ENCODE measurements at regions not wholly inside any gene's neighbourhood (a gene's known extent, or its start where the extent isn't known, plus 50 kb on each side); places are given as distances from the start of the nearest gene placed in this dataset.

DNA sequence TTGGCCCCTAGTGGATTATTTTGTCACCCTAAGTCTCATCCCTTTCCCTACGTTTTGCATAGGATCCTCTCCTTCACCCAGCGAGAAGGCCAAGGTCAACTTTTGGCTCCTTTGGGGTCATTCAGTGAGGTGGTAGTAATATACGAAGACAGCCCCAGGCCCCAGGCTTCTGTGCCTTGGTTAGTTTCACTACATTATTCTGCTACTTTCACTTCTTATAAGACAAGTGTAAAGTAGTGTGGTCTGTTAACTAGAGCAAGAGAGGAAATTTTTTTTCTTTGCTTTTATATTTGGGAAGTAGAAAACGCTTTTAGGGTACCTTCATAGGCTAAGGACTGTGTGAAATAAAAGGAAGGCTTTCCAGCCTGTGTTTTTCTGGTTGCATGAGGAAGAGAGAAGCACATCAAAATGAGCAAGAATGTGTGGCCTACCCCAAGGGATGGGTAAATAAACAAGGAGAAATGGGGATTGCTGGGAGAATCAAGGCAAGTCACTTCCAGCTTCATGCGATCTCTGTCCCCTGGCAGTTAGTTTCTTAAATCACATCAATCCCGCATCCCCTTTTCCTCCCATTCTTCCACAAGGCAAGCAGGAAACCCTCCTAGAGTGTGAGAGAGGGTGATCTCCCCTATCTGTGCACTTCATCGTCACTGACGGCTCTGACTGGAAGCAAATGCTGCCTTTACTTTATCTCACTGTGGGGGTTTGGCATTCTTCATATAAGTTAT is 677.0 kb upstream of the WWC1 start:
- intact Hi-C loops (cut with DNase I, micrococcal nuclease), result no loop called here
- no peak for DNase-seq
- Mint-ChIP-seq H3K27me3 (no peaks in the 10 kb centered on the region), H3K27ac (no peak overlapping the region), H3K9me3 (ENCODE audit: low read depth) (peaks cover 2% of the 10 kb centered on the region), H3K4me3 (no peak overlapping the region), H3K4me1 (no peaks in the 10 kb centered on the region), H3K36me3 (ENCODE audit: low read depth) (no peaks in the 10 kb centered on the region)
- ChIA-PET POLR2A (no interaction called here), CTCF (no interaction called here)
- ATAC-seq, result no peak

DNA sequence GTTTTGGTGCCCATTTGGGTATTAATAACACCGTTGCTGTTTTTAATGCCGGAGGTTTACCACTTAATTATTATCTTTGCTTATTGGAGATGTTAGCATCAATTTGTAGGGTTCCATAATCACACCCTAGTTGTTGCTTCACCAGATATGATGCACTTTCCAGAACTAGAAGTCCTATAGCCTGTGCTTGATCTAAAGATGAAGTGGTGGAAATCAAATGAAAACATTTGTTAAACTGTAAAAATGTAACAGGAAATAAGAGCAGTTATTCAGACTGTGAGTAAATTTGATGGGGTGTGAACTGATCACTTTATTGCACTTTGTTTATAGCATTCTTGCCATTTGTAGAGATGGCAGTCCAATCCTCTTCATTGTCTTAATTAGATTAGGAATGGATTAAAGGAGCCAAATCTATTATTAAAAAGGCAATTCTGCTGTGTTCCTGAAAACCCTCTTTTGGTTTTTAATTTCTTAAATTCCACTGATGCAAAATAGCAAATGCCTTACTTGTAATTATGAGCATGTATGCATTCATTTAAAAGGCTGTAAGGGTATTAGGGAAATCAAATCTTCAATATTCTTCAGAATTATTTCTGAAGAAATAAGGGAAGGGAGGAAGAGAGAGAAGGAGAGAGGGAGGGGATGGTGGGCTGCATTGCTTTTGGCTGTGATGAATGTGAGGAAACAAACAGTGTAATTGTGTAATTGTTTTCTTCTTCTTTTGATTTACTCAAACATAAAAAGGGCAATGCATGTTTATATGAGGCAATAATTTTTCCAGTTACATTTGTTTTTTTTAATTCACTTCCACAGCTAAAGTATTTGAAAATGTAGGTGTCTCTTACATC is 675.2 kb upstream of the WWC1 start:
- ATAC-seq (no peak), DNase-seq (no peak)
- H3K27me3 Mint-ChIP-seq, result no peaks in the 10 kb centered on the region
- CTCF ChIA-PET, result no interaction called here
- H3K4me3 Mint-ChIP-seq, result no peak overlapping the region
- H3K4me1 Mint-ChIP-seq, result no peaks in the 10 kb centered on the region
- H3K9me3 Mint-ChIP-seq (ENCODE audit: low read depth), result peaks cover 2% of the 10 kb centered on the region
- POLR2A ChIA-PET, result no interaction called here
- no peak overlapping the region for H3K27ac Mint-ChIP-seq
- intact Hi-C loops (cut with DNase I, micrococcal nuclease), result no loop called here
- no peaks in the 10 kb centered on the region for H3K36me3 Mint-ChIP-seq (ENCODE audit: low read depth)

DNA sequence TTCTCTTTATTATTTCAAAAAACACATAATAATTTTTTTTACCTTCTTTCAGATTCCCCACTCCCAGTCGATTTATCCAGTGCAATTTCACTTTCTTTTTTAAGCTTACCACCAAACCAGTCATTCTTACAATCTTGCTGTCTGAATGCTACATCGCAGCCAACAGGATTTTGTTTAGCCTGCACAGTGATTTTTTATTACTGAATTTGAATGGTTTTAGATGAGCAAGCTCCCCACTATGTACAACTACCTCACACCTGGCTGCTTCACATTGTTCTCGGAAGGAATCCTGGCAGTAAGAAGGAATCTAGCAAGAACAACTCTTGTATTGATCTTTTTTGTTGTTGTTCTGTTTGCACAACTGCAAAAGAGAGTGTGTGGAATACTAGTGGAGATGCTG is 668.1 kb upstream of the WWC1 start:
- Mint-ChIP-seq H3K27ac (no peak overlapping the region), H3K4me1 (no peaks in the 10 kb centered on the region), H3K27me3 (peaks cover 2% of the 10 kb centered on the region), H3K9me3 (ENCODE audit: low read depth) (peaks cover 2% of the 10 kb centered on the region), H3K4me3 (no peak overlapping the region), H3K36me3 (ENCODE audit: low read depth) (no peaks in the 10 kb centered on the region)
- ChIA-PET POLR2A (no interaction called here), CTCF (interaction anchor here (0.6 kb wide), 1 partner anchor 300 kb away, joined by 3 read pairs; no protein-coding TSS in a partner anchor)
- ATAC-seq, result no peak
- intact Hi-C loops (cut with DNase I, micrococcal nuclease), result no loop called here
- DNase-seq, result no peak

DNA sequence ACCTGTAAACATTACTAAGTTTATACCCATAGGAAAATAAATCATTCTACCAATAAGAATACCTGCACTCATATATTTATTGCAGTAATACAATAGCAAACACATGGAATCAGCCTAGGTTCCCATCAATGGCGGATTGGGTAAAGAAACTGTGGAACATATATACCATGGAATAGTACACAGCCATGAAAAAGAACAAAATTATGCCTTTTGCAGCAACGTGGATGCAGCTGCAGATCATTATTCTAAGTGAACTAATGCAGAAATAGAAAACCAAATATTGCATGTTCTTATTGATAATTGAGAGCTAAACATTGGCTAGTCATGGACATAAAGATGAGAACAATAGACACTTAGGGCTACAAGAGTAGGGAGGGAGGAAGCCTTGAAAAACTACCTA is 667.4 kb upstream of the WWC1 start:
- DNase-seq (no peak), ATAC-seq (no peak)
- H3K4me1 Mint-ChIP-seq, result no peaks in the 10 kb centered on the region

DNA sequence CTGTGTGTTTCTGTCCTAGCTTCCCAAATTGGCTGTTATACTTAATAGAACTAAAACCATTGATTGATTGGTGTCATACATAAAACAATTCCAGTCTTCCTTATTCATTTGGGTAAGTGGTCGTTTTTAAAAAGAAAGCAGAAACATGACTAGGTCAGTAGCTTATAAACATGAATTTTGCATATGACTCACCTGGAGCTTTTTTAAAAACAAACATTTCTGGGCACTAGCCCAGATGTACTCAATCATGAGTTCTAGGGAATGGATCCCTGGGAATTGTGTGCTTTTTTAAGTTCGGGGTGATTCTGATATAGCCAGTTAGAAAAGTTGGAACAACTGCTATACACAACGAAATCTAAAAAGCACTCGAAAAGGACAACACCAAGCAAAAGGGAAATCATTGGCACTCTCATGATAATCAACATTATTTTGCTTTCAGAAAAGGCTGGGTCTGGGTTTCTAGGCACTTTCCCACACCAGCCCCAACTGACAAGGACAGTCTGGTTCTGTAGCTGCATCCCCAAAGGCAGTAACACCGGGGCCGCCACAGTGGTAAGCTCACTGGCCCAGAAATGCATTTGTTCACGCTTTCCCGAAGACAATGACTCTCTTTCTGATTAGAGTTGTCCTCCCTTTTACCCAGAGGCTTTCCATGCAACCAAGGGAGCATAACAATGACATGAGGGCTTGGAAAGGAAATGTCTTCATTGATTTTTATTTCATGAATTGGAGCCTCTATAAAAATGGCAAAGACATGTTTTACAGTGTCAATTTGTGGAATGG is 664.9 kb upstream of the WWC1 start:
- intact Hi-C loops (cut with DNase I, micrococcal nuclease), result no loop called here
- H3K27ac Mint-ChIP-seq, result no peak overlapping the region
- peaks cover 4% of the 10 kb centered on the region for H3K9me3 Mint-ChIP-seq (ENCODE audit: low read depth)
- DNase-seq, result no peak
- POLR2A ChIA-PET, result no interaction called here
- H3K27me3 Mint-ChIP-seq, result peaks cover 2% of the 10 kb centered on the region
- CTCF ChIA-PET, result no interaction called here
- H3K4me3 Mint-ChIP-seq, result no peak overlapping the region
- no peak for ATAC-seq
- H3K36me3 Mint-ChIP-seq (ENCODE audit: low read depth), result no peaks in the 10 kb centered on the region
- H3K4me1 Mint-ChIP-seq, result no peaks in the 10 kb centered on the region

More for the DNA sequence above, 667.4 kb upstream of the WWC1 start:
- H3K27me3 Mint-ChIP-seq, result peaks cover 2% of the 10 kb centered on the region
- H3K9me3 Mint-ChIP-seq (ENCODE audit: low read depth), result peaks cover 2% of the 10 kb centered on the region
- ChIA-PET CTCF (no interaction called here), POLR2A (no interaction called here)
- H3K4me3 Mint-ChIP-seq, result no peak overlapping the region
- no peak overlapping the region for H3K27ac Mint-ChIP-seq
- H3K36me3 Mint-ChIP-seq (ENCODE audit: low read depth), result no peaks in the 10 kb centered on the region
- intact Hi-C loops (cut with DNase I, micrococcal nuclease), result no loop called here

DNA sequence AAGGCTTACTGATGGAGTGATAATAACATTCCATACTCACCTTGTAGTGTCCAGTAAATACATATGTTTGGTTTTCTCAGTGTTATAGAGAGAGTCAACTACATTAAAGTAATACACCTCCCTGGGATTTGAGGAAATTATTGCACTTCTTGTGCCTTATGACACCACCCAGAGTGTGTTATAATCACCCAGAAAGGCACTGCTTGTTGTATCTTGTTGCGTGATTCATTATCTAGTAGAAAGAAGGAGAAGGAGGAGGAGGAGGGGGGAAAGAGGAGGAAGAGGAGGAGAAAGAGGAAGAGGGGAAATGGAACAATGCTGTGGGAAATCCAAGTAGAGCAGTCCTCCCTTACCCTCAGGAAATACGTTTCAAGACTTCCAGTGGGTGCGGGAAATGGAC is 661.8 kb upstream of the WWC1 start:
- ATAC-seq (no peak), DNase-seq (no peak)
- Mint-ChIP-seq H3K36me3 (ENCODE audit: low read depth) (no peaks in the 10 kb centered on the region), H3K9me3 (ENCODE audit: low read depth) (peaks cover 4% of the 10 kb centered on the region), H3K27ac (no peak overlapping the region), H3K4me3 (no peak overlapping the region), H3K27me3 (peaks cover 2% of the 10 kb centered on the region), H3K4me1 (no peaks in the 10 kb centered on the region)
- intact Hi-C loops (cut with DNase I, micrococcal nuclease), result no loop called here
- ChIA-PET CTCF (no interaction called here), POLR2A (no interaction called here)

DNA sequence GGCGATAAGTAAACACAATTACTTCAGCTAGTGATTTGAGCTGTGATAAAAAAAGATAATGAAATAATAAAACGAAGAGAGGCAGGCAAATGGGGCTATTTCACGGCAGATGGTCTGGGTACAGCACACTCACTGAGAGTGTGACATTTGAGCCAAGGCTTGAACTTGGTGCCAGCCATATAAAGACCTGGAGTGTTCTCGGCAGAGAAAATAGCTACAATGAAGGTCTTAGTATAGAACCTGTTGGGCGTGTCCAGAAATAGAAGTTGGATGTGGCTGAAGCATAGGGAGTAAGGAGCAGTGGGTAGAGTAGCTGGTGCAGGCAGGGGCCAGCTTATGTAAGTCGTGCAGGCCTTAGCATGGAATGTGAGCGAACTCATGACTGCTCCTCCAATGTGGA is 660.3 kb upstream of the WWC1 start:
- intact Hi-C loops (cut with DNase I, micrococcal nuclease), result no loop called here
- ChIA-PET POLR2A (no interaction called here), CTCF (interaction anchor here (0.8 kb wide), 1 partner anchor 8 kb away, joined by 3 read pairs; no protein-coding TSS in a partner anchor)
- no peak overlapping the region for H3K27ac Mint-ChIP-seq
- H3K4me1 Mint-ChIP-seq, result no peaks in the 10 kb centered on the region
- DNase-seq (no peak), ATAC-seq (no peak)
- peaks cover 2% of the 10 kb centered on the region for H3K27me3 Mint-ChIP-seq
- H3K9me3 Mint-ChIP-seq (ENCODE audit: low read depth), result peaks cover 2% of the 10 kb centered on the region
- no peaks in the 10 kb centered on the region for H3K36me3 Mint-ChIP-seq (ENCODE audit: low read depth)
- H3K4me3 Mint-ChIP-seq, result no peak overlapping the region

DNA sequence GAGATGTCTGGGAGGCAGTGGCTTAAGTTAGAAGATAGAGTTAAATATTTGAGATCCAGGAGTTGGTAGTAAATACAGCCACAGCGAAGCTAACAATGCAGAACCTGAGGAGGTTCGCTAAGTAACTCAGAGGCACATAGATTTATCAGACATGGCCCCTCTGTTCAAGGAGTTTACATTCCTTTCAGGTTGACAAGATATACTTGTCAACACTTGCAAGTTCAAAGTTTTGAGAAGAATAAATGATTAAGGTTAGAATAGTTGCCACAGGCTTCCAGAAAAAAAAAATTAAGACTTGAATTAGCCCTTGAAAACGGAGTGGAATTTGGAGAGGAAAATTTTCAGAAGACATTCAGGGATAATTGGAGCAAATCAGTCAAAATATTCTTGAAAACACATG is 658.3 kb upstream of the WWC1 start:
- Mint-ChIP-seq H3K4me3 (no peak overlapping the region), H3K36me3 (ENCODE audit: low read depth) (no peaks in the 10 kb centered on the region), H3K4me1 (no peaks in the 10 kb centered on the region), H3K27ac (no peak overlapping the region), H3K27me3 (peaks cover under 1% of the 10 kb centered on the region), H3K9me3 (ENCODE audit: low read depth) (peaks cover 2% of the 10 kb centered on the region)
- intact Hi-C loops (cut with DNase I, micrococcal nuclease), result no loop called here
- DNase-seq, result no peak
- CTCF ChIA-PET, result no interaction called here
- ATAC-seq, result no peak
- POLR2A ChIA-PET, result no interaction called here

DNA sequence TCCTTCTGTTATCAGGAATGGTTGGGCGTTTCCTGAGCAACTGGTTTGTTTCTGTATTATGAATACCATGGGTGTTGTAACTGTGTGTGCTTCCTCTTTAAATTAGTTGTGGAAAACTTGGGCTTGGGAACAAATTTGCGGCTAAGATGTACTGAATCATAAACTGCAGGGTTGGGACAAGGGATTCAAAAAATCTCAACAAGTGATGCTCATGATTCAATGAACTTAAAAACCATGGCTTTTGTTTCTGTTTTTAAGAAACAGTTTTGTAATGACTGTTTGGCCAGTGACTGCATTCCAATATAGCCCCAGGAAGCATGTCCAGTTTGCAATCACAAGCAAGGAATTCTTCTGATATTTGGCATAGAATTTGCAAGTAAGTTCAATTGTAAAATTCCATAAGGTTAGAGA is 657.5 kb upstream of the WWC1 start:
- no peaks in the 10 kb centered on the region for H3K4me1 Mint-ChIP-seq
- ATAC-seq (no peak), DNase-seq (no peak)
- POLR2A ChIA-PET, result no interaction called here
- no peaks in the 10 kb centered on the region for H3K27me3 Mint-ChIP-seq
- CTCF ChIA-PET, result no interaction called here
- no peaks in the 10 kb centered on the region for H3K36me3 Mint-ChIP-seq (ENCODE audit: low read depth)
- H3K4me3 Mint-ChIP-seq, result no peak overlapping the region
- H3K27ac Mint-ChIP-seq, result no peak overlapping the region
- peaks cover 2% of the 10 kb centered on the region for H3K9me3 Mint-ChIP-seq (ENCODE audit: low read depth)
- intact Hi-C loops (cut with DNase I, micrococcal nuclease), result no loop called here

DNA sequence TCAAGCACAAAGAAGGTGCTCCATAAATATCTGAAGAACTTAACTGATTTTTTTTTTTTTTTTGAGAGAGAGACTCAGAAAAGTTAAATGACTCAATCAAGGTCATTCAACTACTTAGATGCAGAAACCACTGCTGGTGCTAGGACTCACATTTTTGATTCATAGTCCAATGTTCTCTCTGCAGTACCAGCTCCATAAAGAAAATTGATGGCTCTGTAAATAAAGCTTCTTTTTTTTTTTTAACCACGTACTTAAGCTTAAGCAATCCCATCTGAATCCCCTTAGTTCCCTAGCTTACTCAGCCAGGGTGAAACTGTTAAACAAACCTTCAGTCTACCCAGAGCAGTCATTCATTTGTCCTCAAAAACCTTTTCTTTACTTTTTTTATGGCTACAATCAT is 657.0 kb upstream of the WWC1 start:
- H3K27ac Mint-ChIP-seq, result no peak overlapping the region

DNA sequence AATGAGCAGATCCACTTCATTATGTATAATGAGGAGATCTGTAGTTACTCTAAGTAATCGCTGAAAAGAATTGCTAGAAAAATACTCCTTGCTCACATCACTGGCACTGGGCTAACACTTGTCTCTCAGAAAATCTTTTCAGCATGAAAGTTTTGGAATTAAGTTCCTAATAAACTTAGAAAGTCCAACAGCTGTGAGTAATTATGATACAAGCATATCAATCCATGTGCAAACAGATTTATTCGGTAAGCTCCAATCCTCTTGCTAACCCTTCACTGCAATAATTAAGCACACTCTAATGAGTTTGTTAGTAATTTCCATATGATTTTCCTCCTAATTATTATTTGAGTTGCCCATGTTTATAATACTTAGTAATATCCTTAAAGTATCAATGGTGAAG is 652.6 kb upstream of the WWC1 start:
- Mint-ChIP-seq H3K27ac (no peak overlapping the region), H3K4me3 (no peak overlapping the region), H3K4me1 (no peaks in the 10 kb centered on the region), H3K9me3 (ENCODE audit: low read depth) (no peaks in the 10 kb centered on the region), H3K27me3 (no peaks in the 10 kb centered on the region), H3K36me3 (ENCODE audit: low read depth) (no peaks in the 10 kb centered on the region)
- POLR2A ChIA-PET, result no interaction called here
- CTCF ChIA-PET, result no interaction called here
- ATAC-seq, result no peak
- no peak for DNase-seq
- intact Hi-C loops (cut with DNase I, micrococcal nuclease), result no loop called here

More for the DNA sequence above, 657.0 kb upstream of the WWC1 start:
- no peak for DNase-seq
- no peak for ATAC-seq
- Mint-ChIP-seq H3K4me3 (no peak overlapping the region), H3K27me3 (no peaks in the 10 kb centered on the region), H3K4me1 (no peaks in the 10 kb centered on the region), H3K9me3 (ENCODE audit: low read depth) (peaks cover 2% of the 10 kb centered on the region), H3K36me3 (ENCODE audit: low read depth) (no peaks in the 10 kb centered on the region)
- POLR2A ChIA-PET, result no interaction called here
- CTCF ChIA-PET, result no interaction called here
- intact Hi-C loops (cut with DNase I, micrococcal nuclease), result no loop called here

DNA sequence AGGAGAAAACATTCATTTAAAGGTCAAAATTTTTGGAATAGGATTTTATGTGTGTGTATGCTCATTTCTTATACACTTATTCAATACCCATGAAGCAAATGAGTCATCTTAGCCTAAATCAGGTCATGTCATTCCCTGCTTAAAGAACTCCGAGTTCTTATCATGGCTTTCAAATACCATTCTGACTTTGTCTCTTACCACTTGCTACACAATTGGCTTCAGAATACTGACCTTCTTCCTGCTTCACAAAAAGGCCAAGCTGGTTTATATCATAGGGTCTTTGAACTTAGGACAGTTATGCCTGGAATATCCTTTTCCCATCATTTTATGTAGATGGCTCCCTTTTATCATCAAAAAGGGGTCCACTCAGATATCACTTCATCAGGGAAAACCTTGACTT is 652.2 kb upstream of the WWC1 start:
- H3K27ac Mint-ChIP-seq, result no peak overlapping the region
- H3K9me3 Mint-ChIP-seq (ENCODE audit: low read depth), result no peaks in the 10 kb centered on the region
- ChIA-PET POLR2A (no interaction called here), CTCF (interaction anchor here (0.8 kb wide), 1 partner anchor 8 kb away, joined by 3 read pairs; no protein-coding TSS in a partner anchor)
- H3K27me3 Mint-ChIP-seq, result no peaks in the 10 kb centered on the region
- intact Hi-C loops (cut with DNase I, micrococcal nuclease), result no loop called here
- ATAC-seq, result no peak
- DNase-seq, result no peak
- no peaks in the 10 kb centered on the region for H3K4me1 Mint-ChIP-seq
- no peaks in the 10 kb centered on the region for H3K36me3 Mint-ChIP-seq (ENCODE audit: low read depth)
- no peak overlapping the region for H3K4me3 Mint-ChIP-seq
